Neural progenitor cell (in vitro differentiated cells): ENCODE measurements at regions not wholly inside any gene's neighbourhood (a gene's known extent, or its start where the extent isn't known, plus 50 kb on each side); places are given as distances from the start of the nearest gene placed in this dataset.

Source experiments
- DNase-seq: peaks from one replicate; pipeline ENCODE4 v3.0.0-alpha.2; 2016; ENCODE audit warnings: low spot score
- H2AFZ ChIP-seq: fragments of 200-600 bp; sonication (generic); replicated peaks from 2 replicates; pipeline ENCODE4 v1.6.1; 2016; ENCODE audit warnings: antibody characterized with exemption
- H3F3A ChIP-seq: fragments of 200-600 bp; sonication (generic); 2 replicates; pipeline ENCODE4 v1.6.1; 2016; ENCODE audit warnings: antibody characterized with exemption, low read depth
- H3K27ac ChIP-seq: fragments of 200-600 bp; sonication (generic); 2 replicates; pipeline ENCODE4 v1.5.1; 2016; ENCODE audit warnings: mild to moderate bottlenecking
- H3K27me3 ChIP-seq: fragments of 200-600 bp; sonication (generic); 2 replicates; pipeline ENCODE4 v1.6.1; 2016; ENCODE audit warnings: mild to moderate bottlenecking, moderate library complexity
- H3K36me3 ChIP-seq: fragments of 200-600 bp; sonication (generic); 2 replicates; pipeline ENCODE4 v1.5.1; 2016
- H3K4me1 ChIP-seq: fragments of 200-600 bp; sonication (generic); 2 replicates; pipeline ENCODE4 v1.6.1; 2016; ENCODE audit warnings: mixed run types
- H3K4me2 ChIP-seq: fragments of 200-600 bp; sonication (generic); 2 replicates; pipeline ENCODE4 v1.6.1; 2016
- H3K4me3 ChIP-seq: fragments of 200-600 bp; sonication (generic); 2 replicates; pipeline ENCODE4 v1.5.1; 2016
- H3K79me2 ChIP-seq: fragments of 200-600 bp; sonication (generic); 2 replicates; pipeline ENCODE4 v1.6.1; 2016; ENCODE audit warnings: low read depth
- H3K9ac ChIP-seq: fragments of 200-600 bp; sonication (generic); 2 replicates; pipeline ENCODE4 v1.6.1; 2016
- H3K9me3 ChIP-seq: fragments of 200-600 bp; sonication (generic); 2 replicates; pipeline ENCODE4 v1.5.1; 2016; ENCODE audit warnings: low read depth
- H4K20me1 ChIP-seq: fragments of 200-600 bp; sonication (generic); 2 replicates; pipeline ENCODE4 v1.6.1; 2016; ENCODE audit warnings: low read depth
- H3K27ac Mint-ChIP-seq: 3 replicates; pipeline ENCODE4 v1.8.0; 2021; ENCODE audit warnings: mixed read lengths
- H3K27me3 Mint-ChIP-seq: 2 replicates; pipeline ENCODE4 v1.8.0; 2022; ENCODE audit warnings: low read depth, mild to moderate bottlenecking, inconsistent platforms, moderate library complexity, mixed read lengths; ENCODE audit not compliant: insufficient read depth
- H3K36me3 Mint-ChIP-seq: 3 replicates; pipeline ENCODE4 v1.8.0; 2021; ENCODE audit warnings: mixed read lengths
- H3K4me1 Mint-ChIP-seq: 3 replicates; pipeline ENCODE4 v1.8.0; 2021; ENCODE audit warnings: mixed read lengths
- H3K4me3 Mint-ChIP-seq: 3 replicates; pipeline ENCODE4 v1.8.0; 2021; ENCODE audit warnings: mild to moderate bottlenecking, moderate library complexity, mixed read lengths
- H3K9me3 Mint-ChIP-seq: 3 replicates; pipeline ENCODE4 v1.8.0; 2020; ENCODE audit warnings: mixed read lengths
- EZH2 ChIP-seq: fragments of 200-600 bp; sonication (generic); IDR thresholded peaks from 2 replicates; pipeline ENCODE4 v1.6.1; 2017; ENCODE audit warnings: antibody characterized with exemption, mild to moderate bottlenecking, moderate library complexity
- EZH2phosphoT487 ChIP-seq: fragments of 200-600 bp; sonication (generic); IDR thresholded peaks from 2 replicates; pipeline ENCODE4 v1.6.1; 2017; ENCODE audit warnings: antibody characterized with exemption
- TF ChIP-seq, protein P1 (sequence below): fragments of 200-600 bp; sonication (generic); IDR thresholded peaks from 2 replicates; pipeline ENCODE4 v1.5.1; 2017; ENCODE audit warnings: antibody characterized with exemption, mild to moderate bottlenecking

DNA sequence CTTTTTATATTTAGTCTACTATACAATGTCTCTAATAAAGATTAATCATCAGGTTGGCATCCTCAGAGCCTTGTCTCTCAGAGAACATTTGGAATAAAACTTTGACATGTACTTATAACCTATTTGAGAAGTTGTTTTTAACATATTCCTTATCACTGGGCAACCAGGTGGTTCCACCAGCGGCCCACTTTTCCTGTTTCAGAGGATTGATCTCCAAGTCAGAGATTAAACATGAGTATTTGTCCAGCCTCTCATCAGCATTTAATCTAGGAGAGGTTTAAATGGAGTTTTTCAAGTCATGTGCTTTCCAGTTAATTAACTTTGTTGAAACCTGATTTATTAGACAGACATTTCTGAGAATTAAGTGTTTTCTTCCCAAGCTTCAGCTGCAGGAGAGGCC lies 345.5 kb downstream of the GRXCR1 start:
- Histone ChIP-seq H3K4me2 (no peak overlapping the region), H3K9ac (no peak overlapping the region), H3K27me3 (no peaks in the 10 kb centered on the region), H3K4me1 (no peaks in the 10 kb centered on the region), H3K79me2 (no peaks in the 10 kb centered on the region), H3K27ac (no peak overlapping the region), H3K9me3 (no peaks in the 10 kb centered on the region), H3F3A (no peaks in the 10 kb centered on the region), H3K4me3 (no peak overlapping the region), H3K36me3 (no peaks in the 10 kb centered on the region), H2AFZ (no peak overlapping the region), H4K20me1 (no peaks in the 10 kb centered on the region)
- Mint-ChIP-seq H3K36me3 (no peaks in the 10 kb centered on the region), H3K27me3 (no peaks in the 10 kb centered on the region), H3K4me1 (no peaks in the 10 kb centered on the region), H3K9me3 (no peaks in the 10 kb centered on the region), H3K27ac (no peak overlapping the region), H3K4me3 (no peak overlapping the region)
- no peak for DNase-seq
- TF ChIP-seq, protein P1, sequence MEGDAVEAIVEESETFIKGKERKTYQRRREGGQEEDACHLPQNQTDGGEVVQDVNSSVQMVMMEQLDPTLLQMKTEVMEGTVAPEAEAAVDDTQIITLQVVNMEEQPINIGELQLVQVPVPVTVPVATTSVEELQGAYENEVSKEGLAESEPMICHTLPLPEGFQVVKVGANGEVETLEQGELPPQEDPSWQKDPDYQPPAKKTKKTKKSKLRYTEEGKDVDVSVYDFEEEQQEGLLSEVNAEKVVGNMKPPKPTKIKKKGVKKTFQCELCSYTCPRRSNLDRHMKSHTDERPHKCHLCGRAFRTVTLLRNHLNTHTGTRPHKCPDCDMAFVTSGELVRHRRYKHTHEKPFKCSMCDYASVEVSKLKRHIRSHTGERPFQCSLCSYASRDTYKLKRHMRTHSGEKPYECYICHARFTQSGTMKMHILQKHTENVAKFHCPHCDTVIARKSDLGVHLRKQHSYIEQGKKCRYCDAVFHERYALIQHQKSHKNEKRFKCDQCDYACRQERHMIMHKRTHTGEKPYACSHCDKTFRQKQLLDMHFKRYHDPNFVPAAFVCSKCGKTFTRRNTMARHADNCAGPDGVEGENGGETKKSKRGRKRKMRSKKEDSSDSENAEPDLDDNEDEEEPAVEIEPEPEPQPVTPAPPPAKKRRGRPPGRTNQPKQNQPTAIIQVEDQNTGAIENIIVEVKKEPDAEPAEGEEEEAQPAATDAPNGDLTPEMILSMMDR: no peak
- TF ChIP-seq EZH2: no peak
- TF ChIP-seq EZH2phosphoT487: no peak

DNA sequence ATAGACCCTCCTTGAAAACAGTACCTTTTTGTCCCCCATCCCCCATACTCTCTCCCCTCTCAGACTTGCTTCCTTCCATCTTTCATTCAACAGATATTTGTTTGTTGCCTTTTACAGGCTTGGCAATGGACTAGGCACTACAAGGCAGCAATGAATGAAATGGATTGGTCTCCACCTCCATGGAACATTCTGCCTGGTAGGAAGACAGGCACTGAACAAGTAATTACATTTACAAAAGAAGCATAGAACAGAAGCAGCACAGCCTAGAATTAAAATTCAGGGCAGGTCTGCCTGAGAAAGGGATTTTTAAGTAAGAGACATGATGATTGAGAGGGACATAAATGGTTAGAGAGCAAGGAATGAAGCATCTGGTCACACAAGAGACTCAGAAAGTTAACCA lies 346.1 kb downstream of the GRXCR1 start:
- Mint-ChIP-seq H3K9me3 (no peaks in the 10 kb centered on the region), H3K4me3 (no peak overlapping the region), H3K27ac (no peak overlapping the region), H3K36me3 (no peaks in the 10 kb centered on the region), H3K27me3 (no peaks in the 10 kb centered on the region), H3K4me1 (no peaks in the 10 kb centered on the region)
- Histone ChIP-seq H4K20me1 (no peaks in the 10 kb centered on the region), H3K4me1 (no peaks in the 10 kb centered on the region), H3K9ac (no peak overlapping the region), H3K79me2 (no peaks in the 10 kb centered on the region), H3K27me3 (no peaks in the 10 kb centered on the region), H3K4me3 (no peak overlapping the region), H3K27ac (no peak overlapping the region), H3K4me2 (no peak overlapping the region), H2AFZ (no peak overlapping the region), H3K36me3 (no peaks in the 10 kb centered on the region), H3K9me3 (no peaks in the 10 kb centered on the region), H3F3A (no peaks in the 10 kb centered on the region)
- no peak for DNase-seq
- TF ChIP-seq, protein P1: no peak
- TF ChIP-seq EZH2phosphoT487 (no peak), EZH2 (no peak)

DNA sequence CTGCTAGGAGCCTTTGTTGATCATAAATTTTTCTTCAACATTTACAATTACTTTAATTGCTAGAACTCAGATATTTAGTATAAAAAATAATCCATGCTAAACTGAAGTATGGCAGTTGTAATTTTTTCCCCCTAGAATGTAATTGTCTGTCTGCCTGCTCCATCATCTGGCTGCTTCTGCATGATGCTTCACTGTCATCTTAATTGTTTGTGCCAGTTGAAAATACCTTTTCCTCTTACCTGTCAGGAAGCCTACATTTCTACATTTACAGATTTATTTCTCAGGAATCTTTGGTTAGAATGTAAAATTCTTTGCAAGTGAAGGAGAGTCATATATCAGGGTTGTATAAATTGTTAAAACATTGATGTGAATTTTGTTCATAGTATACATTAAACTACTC lies 348.6 kb downstream of the GRXCR1 start:
- Mint-ChIP-seq H3K9me3 (no peaks in the 10 kb centered on the region), H3K4me3 (no peak overlapping the region), H3K36me3 (no peaks in the 10 kb centered on the region), H3K4me1 (peaks cover 4% of the 10 kb centered on the region), H3K27ac (no peak overlapping the region), H3K27me3 (no peaks in the 10 kb centered on the region)
- no peaks in the 10 kb centered on the region for H4K20me1 ChIP-seq
- no peaks in the 10 kb centered on the region for H3K36me3 ChIP-seq
- H3K79me2 ChIP-seq: no peaks in the 10 kb centered on the region
- no peaks in the 10 kb centered on the region for H3F3A ChIP-seq
- no peak overlapping the region for H3K4me3 ChIP-seq
- H3K4me2 ChIP-seq: no peak overlapping the region
- TF ChIP-seq EZH2 (no peak), EZH2phosphoT487 (no peak)
- TF ChIP-seq, protein P1: no peak
- H3K9me3 ChIP-seq: no peaks in the 10 kb centered on the region
- no peak for DNase-seq
- H3K27ac ChIP-seq: no peak overlapping the region
- H3K27me3 ChIP-seq: no peaks in the 10 kb centered on the region
- no peaks in the 10 kb centered on the region for H3K4me1 ChIP-seq
- no peak overlapping the region for H2AFZ ChIP-seq
- H3K9ac ChIP-seq: no peak overlapping the region

DNA sequence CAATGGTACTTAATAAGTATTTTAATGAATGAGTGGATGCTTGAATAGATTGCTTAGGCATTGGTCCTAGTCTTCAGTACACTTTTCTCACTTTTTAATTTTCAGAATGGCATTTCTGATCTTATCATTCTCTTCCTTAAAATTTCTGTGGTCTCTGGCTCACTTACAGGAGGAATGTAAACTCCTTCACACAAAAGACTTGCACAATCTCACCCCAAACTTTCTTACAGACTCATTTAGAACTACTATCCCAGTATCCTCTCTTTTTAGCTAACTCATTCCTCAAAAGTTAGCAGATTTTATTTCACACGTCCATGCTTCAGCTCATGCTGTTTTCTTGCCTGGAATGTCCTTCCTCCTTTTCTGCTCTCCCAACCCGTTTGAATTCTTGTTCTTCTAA lies 350.1 kb downstream of the GRXCR1 start:
- no peak overlapping the region for H3K4me3 Mint-ChIP-seq
- Histone ChIP-seq H3K27me3 (no peaks in the 10 kb centered on the region), H2AFZ (no peak overlapping the region), H4K20me1 (no peaks in the 10 kb centered on the region), H3K9me3 (no peaks in the 10 kb centered on the region), H3K9ac (no peak overlapping the region), H3K36me3 (no peaks in the 10 kb centered on the region), H3K79me2 (no peaks in the 10 kb centered on the region), H3F3A (no peaks in the 10 kb centered on the region), H3K4me2 (no peak overlapping the region), H3K4me3 (no peak overlapping the region), H3K4me1 (no peaks in the 10 kb centered on the region), H3K27ac (no peak overlapping the region)
- no peak overlapping the region for H3K27ac Mint-ChIP-seq
- TF ChIP-seq, protein P1: no peak
- TF ChIP-seq EZH2: no peak
- no peak for TF ChIP-seq EZH2phosphoT487
- peaks cover 4% of the 10 kb centered on the region for H3K4me1 Mint-ChIP-seq
- H3K9me3 Mint-ChIP-seq: no peaks in the 10 kb centered on the region
- no peaks in the 10 kb centered on the region for H3K36me3 Mint-ChIP-seq
- DNase-seq: no peak
- H3K27me3 Mint-ChIP-seq: no peaks in the 10 kb centered on the region
